Lower leg skin (tissue), 3 donors: ENCODE measurements at regions not wholly inside any gene's neighbourhood (a gene's known extent, or its start where the extent isn't known, plus 50 kb on each side); places are given as distances from the start of the nearest gene placed in this dataset.

Experiments
- CTCF ChIP-seq, 3 donors: fragments of 450-650 bp; IDR thresholded peaks; one replicate each; pipeline ENCODE4 v1.5.1; 2016; ENCODE audit warnings: antibody characterized with exemption in 3 of 3, mild to moderate bottlenecking in 3 of 3, moderate library complexity in 2 of 3
- POLR2A ChIP-seq, 2 donors: fragments of 450-650 bp; IDR thresholded peaks; one replicate each; pipeline ENCODE4 v1.6.1; 2016 to 2017; ENCODE audit warnings: antibody characterized with exemption in 2 of 2, mild to moderate bottlenecking in 1 of 2, moderate library complexity in 1 of 2

- no peak for TF ChIP-seq CTCF (IDR thresholded peaks at IDR 0.05)
- TF ChIP-seq POLR2A (IDR thresholded peaks at IDR 0.05): no peak
Measured at GRCh38 chr11:97742717-97743116, 1278.0 kb upstream of the CNTN5 start.
